Neuronal stem cell (in vitro differentiated cells): ENCODE measurements at regions not wholly inside any gene's neighbourhood (a gene's known extent, or its start where the extent isn't known, plus 50 kb on each side); places are given as distances from the start of the nearest gene placed in this dataset.

ENCODE experiments used
- DNase-seq: peaks from one replicate; pipeline ENCODE4 v3.0.0-alpha.2; 2013; ENCODE audit warnings: low spot score
- H2AFZ ChIP-seq: one replicate; pipeline ENCODE4 v1.6.1; 2013; ENCODE audit warnings: mild to moderate bottlenecking, low read length, inconsistent platforms
- H2AK5ac ChIP-seq: 2 replicates; pipeline ENCODE4 v1.6.1; 2013; ENCODE audit warnings: low read depth, mild to moderate bottlenecking, inconsistent platforms, low read length, moderate library complexity, mixed read lengths
- H2BK120ac ChIP-seq: 2 replicates; pipeline ENCODE4 v1.6.1; 2013; ENCODE audit warnings: low read depth, mild to moderate bottlenecking, inconsistent platforms, low read length, moderate library complexity, mixed read lengths
- H2BK12ac ChIP-seq: one replicate; pipeline ENCODE4 v1.6.1; 2013; ENCODE audit warnings: low read length, inconsistent platforms
- H2BK15ac ChIP-seq: 2 replicates; pipeline ENCODE4 v1.6.1; 2013; ENCODE audit warnings: mild to moderate bottlenecking, low read length, inconsistent platforms, mixed read lengths
- H2BK5ac ChIP-seq: one replicate; pipeline ENCODE4 v1.6.1; 2013; ENCODE audit warnings: inconsistent platforms, mild to moderate bottlenecking, low read length, moderate library complexity
- H3K14ac ChIP-seq: one replicate; pipeline ENCODE4 v1.6.1; 2013; ENCODE audit warnings: low read length, inconsistent platforms
- H3K18ac ChIP-seq: 2 replicates; pipeline ENCODE4 v1.6.1; 2013; ENCODE audit warnings: low read length, inconsistent platforms
- H3K23ac ChIP-seq: 2 replicates; pipeline ENCODE4 v1.6.1; 2013; ENCODE audit warnings: low read depth, mild to moderate bottlenecking, mixed read lengths, low read length, inconsistent platforms; ENCODE audit not compliant: poor library complexity
- H3K27ac ChIP-seq: replicated peaks from 3 replicates; pipeline ENCODE4 v1.5.1; 2013; ENCODE audit warnings: low read length, inconsistent platforms
- H3K27me3 ChIP-seq, 3 experiments: 2 replicates each; pipeline ENCODE4 v1.6.1; 2013; ENCODE audit warnings: low read length in 3 of 3, mild to moderate bottlenecking in 2 of 3, inconsistent platforms in 1 of 3, low read depth in 1 of 3, mixed read lengths in 1 of 3, moderate library complexity in 1 of 3; ENCODE audit not compliant: control insufficient read depth in 3 of 3, insufficient read depth in 3 of 3
- H3K36me3 ChIP-seq, 2 donors: replicated peaks in 1 of 2; 2 replicates each; pipeline ENCODE4 v1.6.1; 2013; ENCODE audit warnings: low read length in 2 of 2; ENCODE audit not compliant: control insufficient read depth in 2 of 2, insufficient read depth in 2 of 2
- H3K4ac ChIP-seq: 2 replicates; pipeline ENCODE4 v1.6.1; 2013; ENCODE audit warnings: inconsistent platforms, mild to moderate bottlenecking, low read length, moderate library complexity
- H3K4me1 ChIP-seq, 2 donors: 1 replicate in 1 of 2; 2 replicates in 1 of 2; pipeline ENCODE4 v1.6.1; 2013; ENCODE audit warnings: low read length in 2 of 2, low read depth in 1 of 2; ENCODE audit not compliant: control insufficient read depth in 2 of 2, insufficient read depth in 1 of 2
- H3K4me2 ChIP-seq: one replicate; pipeline ENCODE4 v1.6.1; 2013; ENCODE audit warnings: mild to moderate bottlenecking, low read length, inconsistent platforms; ENCODE audit not compliant: insufficient read depth, poor library complexity, severe bottlenecking
- H3K4me3 ChIP-seq, 2 donors: 2 replicates each; pipeline ENCODE4 v1.5.1; 2013; ENCODE audit warnings: low read length in 2 of 2, mild to moderate bottlenecking in 2 of 2, inconsistent platforms in 1 of 2, moderate library complexity in 1 of 2
- H3K79me1 ChIP-seq: one replicate; pipeline ENCODE4 v1.6.1; 2013; ENCODE audit warnings: low read depth, mild to moderate bottlenecking, inconsistent platforms, low read length, moderate library complexity
- H3K9ac ChIP-seq: one replicate; pipeline ENCODE4 v1.6.1; 2013; ENCODE audit warnings: mild to moderate bottlenecking, low read depth, low read length, inconsistent platforms; ENCODE audit not compliant: poor library complexity
- H3K9me3 ChIP-seq, 2 donors: replicated peaks in 1 of 2; 2 replicates each; pipeline versions ENCODE3 to v1.6.1; 2013; ENCODE audit warnings: low read length in 2 of 2, mild to moderate bottlenecking in 2 of 2, inconsistent platforms in 1 of 2, low read depth in 1 of 2, mixed read lengths in 1 of 2, moderate library complexity in 1 of 2; ENCODE audit not compliant: control insufficient read depth in 2 of 2, insufficient read depth in 1 of 2
- H4K8ac ChIP-seq: one replicate; pipeline ENCODE4 v1.6.1; 2013; ENCODE audit warnings: low read depth, mild to moderate bottlenecking, inconsistent platforms, low read length, moderate library complexity
- H4K91ac ChIP-seq: one replicate; pipeline ENCODE4 v1.6.1; 2013; ENCODE audit warnings: low read length, low read depth, mild to moderate bottlenecking, inconsistent platforms; ENCODE audit not compliant: poor library complexity
- WGBS, 2 donors: extraction: QIAGEN DNeasy Blood & Tissue Kit; methylation state at CpG; one replicate each; pipeline ENCODE4 v1.1.7; 2013; ENCODE audit warnings: missing lambda C conversion rate in 2 of 2, mixed read lengths in 1 of 2; ENCODE audit not compliant: insufficient read length in 2 of 2, insufficient replicate concordance in 1 of 2; ENCODE audit errors: extremely low coverage in 2 of 2; 5-methylcytosine and 5-hydroxymethylcytosine counted together

DNA sequence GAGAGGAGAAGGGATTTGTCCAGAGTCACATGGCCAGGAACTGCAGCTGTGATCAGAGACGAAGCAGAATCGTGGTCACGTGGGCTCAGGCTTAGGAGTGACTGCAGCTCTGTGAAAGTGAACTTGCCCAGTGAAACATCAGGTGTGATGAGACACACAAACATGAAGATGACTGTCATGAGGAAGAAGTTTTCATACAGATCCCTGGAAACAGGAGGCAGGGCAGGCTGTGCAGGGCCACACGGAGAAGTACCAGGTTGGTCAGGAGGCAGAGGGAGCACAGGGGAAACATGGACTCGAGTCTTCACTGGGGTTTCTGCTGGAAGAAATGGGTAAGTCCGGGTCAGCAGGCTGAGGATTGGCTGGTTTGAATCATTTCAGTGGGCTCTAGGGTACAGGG lies 64.1 kb downstream of the BARX1 start:
- Histone ChIP-seq H3K4me2 (no peak overlapping the region), H2BK5ac (no peak overlapping the region), H3K18ac (no peak overlapping the region), H2BK120ac (no peak overlapping the region), H3K9me3 (peaks cover 0 to 6% of the 10 kb centered on the region in 2 donors), H2AK5ac (no peak overlapping the region), H2BK12ac (no peak overlapping the region), H3K4ac (no peak overlapping the region), H3K27me3 (peaks cover 0 to 7% (median 0%) of the 10 kb centered on the region in 3 experiments), H3K9ac (no peak overlapping the region), H2AFZ (no peak overlapping the region), H3K4me1 (no peaks in the 10 kb centered on the region), H3K14ac (no peak overlapping the region), H4K8ac (no peak overlapping the region), H3K79me1 (no peaks in the 10 kb centered on the region), H4K91ac (no peak overlapping the region), H3K4me3 (no peak overlapping the region), H3K23ac (no peak overlapping the region), H3K27ac (no peak overlapping the region), H2BK15ac (no peak overlapping the region), H3K36me3 (no peaks in the 10 kb centered on the region)
- DNase-seq = no peak
- no CpG with 5 or more reads among the region's 6 CpGs for WGBS, 2 donors

DNA sequence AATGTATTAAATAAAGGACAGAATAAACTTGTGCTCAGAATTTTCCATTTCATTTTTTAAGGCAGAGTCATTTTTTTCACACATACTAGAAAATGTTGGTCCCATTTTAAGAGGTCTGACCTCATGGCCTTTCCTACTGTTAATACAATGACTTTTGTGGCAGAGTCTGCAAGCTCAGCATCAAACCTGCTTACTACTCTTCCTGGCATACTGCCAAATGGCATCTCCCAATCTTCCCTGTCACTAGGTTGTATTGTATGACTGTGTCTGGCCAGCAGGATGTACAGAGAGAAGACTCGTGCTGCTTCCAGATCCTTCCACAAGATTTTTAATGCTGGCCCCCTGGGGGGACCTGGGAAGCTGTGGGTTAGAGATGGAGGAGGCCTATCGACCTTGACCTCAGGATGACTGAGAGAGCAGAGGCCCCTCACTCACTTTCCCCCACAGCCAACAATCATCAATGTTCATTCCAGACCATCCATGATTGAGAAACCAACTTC lies 64.7 kb downstream of the BARX1 start:
- Histone ChIP-seq H3K9me3 (peaks cover 0 to 6% of the 10 kb centered on the region in 2 donors), H3K23ac (no peak overlapping the region), H4K91ac (no peak overlapping the region), H3K79me1 (no peaks in the 10 kb centered on the region), H3K36me3 (no peaks in the 10 kb centered on the region), H3K27me3 (peaks cover 0 to 7% (median 0%) of the 10 kb centered on the region in 3 experiments), H3K4me2 (no peak overlapping the region), H3K27ac (no peak overlapping the region), H3K14ac (no peak overlapping the region), H2BK12ac (no peak overlapping the region), H3K4ac (no peak overlapping the region), H3K9ac (no peak overlapping the region), H2BK15ac (no peak overlapping the region), H2AK5ac (no peak overlapping the region), H3K18ac (no peak overlapping the region), H2BK120ac (no peak overlapping the region), H3K4me3 (no peak overlapping the region), H3K4me1 (no peaks in the 10 kb centered on the region), H2BK5ac (no peak overlapping the region), H4K8ac (no peak overlapping the region), H2AFZ (no peak overlapping the region)
- no CpG with 5 or more reads among the region's 2 CpGs for WGBS, 2 donors
- DNase-seq = no peak

DNA sequence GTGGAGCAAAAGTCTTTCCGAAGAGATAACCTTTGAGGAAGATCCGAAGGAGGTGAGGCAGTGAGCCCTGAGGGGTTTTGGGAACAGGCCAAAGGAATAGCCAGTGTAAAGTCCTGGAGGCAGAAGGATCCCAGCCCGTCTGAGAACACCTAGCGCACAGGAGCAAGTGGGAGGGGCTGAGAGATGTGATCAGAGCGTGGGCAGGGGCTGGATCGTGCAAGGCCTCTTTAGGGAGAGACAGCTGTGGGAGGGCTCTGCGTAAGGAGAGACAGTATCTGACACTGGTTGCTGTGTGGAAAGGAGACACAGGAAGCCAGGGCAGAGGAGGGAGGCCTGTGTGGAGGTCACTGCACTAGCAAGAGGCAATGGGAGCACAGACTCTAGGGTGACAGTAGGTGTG lies 68.2 kb downstream of the BARX1 start:
- no peak overlapping the region for H3K4ac ChIP-seq
- H3K4me1 ChIP-seq = no peaks in the 10 kb centered on the region
- no peak for DNase-seq
- H3K36me3 ChIP-seq = no peaks in the 10 kb centered on the region
- H2BK120ac ChIP-seq = no peak overlapping the region
- no peak overlapping the region for H3K9ac ChIP-seq
- no peak overlapping the region for H2AK5ac ChIP-seq
- H4K8ac ChIP-seq = no peak overlapping the region
- H2BK15ac ChIP-seq = no peak overlapping the region
- no peak overlapping the region for H3K27ac ChIP-seq
- no peaks in the 10 kb centered on the region for H3K79me1 ChIP-seq
- no peak overlapping the region for H4K91ac ChIP-seq
- H3K4me2 ChIP-seq = no peak overlapping the region
- H3K4me3 ChIP-seq = no peak overlapping the region
- no CpG with 5 or more reads among the region's 7 CpGs for WGBS, 2 donors
- no peak overlapping the region for H2BK5ac ChIP-seq
- peak overlapping the region; percentile 65 for H3K18ac ChIP-seq
- no peak overlapping the region for H2AFZ ChIP-seq
- H3K27me3 ChIP-seq = peaks cover 0 to 7% (median 0%) of the 10 kb centered on the region in 3 experiments
- no peaks in the 10 kb centered on the region for H3K9me3 ChIP-seq
- H3K14ac ChIP-seq = no peak overlapping the region
- H3K23ac ChIP-seq = no peak overlapping the region
- H2BK12ac ChIP-seq = no peak overlapping the region

DNA sequence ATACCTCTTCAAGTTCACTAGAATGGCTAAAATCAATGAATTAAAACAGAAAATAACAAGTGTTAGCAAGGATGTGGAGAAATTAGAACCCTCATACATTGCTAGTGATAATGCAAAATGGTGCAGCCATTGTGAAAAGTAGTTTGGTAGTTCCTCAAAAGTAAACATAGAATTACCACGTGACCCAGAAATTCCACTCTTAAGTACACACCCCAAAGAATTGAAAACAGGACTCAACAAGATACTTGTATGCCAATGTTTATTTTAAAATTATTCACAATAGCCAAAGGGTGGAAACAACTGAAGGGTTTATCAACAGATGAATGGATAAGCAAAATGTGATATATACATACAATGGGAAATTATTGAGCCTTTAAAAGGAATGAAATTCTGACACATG lies 70.3 kb downstream of the BARX1 start:
- no peak overlapping the region for H3K4ac ChIP-seq
- H2BK15ac ChIP-seq = no peak overlapping the region
- no peak overlapping the region for H3K4me3 ChIP-seq
- no peak overlapping the region for H2BK12ac ChIP-seq
- H3K36me3 ChIP-seq = no peaks in the 10 kb centered on the region
- H3K18ac ChIP-seq = no peak overlapping the region
- no peak overlapping the region for H2AK5ac ChIP-seq
- no peak overlapping the region for H2BK5ac ChIP-seq
- no peaks in the 10 kb centered on the region for H3K4me1 ChIP-seq
- H3K9me3 ChIP-seq = no peaks in the 10 kb centered on the region
- H2BK120ac ChIP-seq = no peak overlapping the region
- H3K14ac ChIP-seq = no peak overlapping the region
- H3K23ac ChIP-seq = no peak overlapping the region
- no CpG with 5 or more reads among the region's 1 CpG for WGBS, 2 donors
- peaks cover 0 to 7% (median 0%) of the 10 kb centered on the region in 3 experiments for H3K27me3 ChIP-seq
- H4K91ac ChIP-seq = no peak overlapping the region
- H4K8ac ChIP-seq = no peak overlapping the region
- no peak overlapping the region for H3K4me2 ChIP-seq
- H3K9ac ChIP-seq = no peak overlapping the region
- H3K27ac ChIP-seq = no peak overlapping the region
- no peak for DNase-seq
- H3K79me1 ChIP-seq = no peaks in the 10 kb centered on the region
- H2AFZ ChIP-seq = no peak overlapping the region
